Tibial artery (tissue), 4 donors: ENCODE measurements at regions not wholly inside any gene's neighbourhood (a gene's known extent, or its start where the extent isn't known, plus 50 kb on each side); places are given as distances from the start of the nearest gene placed in this dataset.

Experiments used
- DNase-seq, 2 donors: peaks; one replicate each; pipeline ENCODE4 v3.0.0-alpha.2; 2019
- H3K27ac ChIP-seq, 2 donors: fragments of 200-600 bp; sonication (generic) in 1 of 2; 1 replicate in 1 of 2; 2 replicates in 1 of 2; pipeline ENCODE4 v1.5.1; 2018 to 2019; ENCODE audit warnings: mild to moderate bottlenecking in 1 of 2
- H3K27me3 ChIP-seq, 2 donors: fragments of 200-600 bp; sonication (generic) in 1 of 2; one replicate each; pipeline versions ENCODE4 v1.5.1 to v1.6.0; 2016 to 2019
- H3K36me3 ChIP-seq, 3 donors: fragments of 200-600 bp; sonication (generic) in 2 of 3; one replicate each; pipeline ENCODE4 v1.5.1; 2016 to 2019; ENCODE audit warnings: mild to moderate bottlenecking in 2 of 3
- H3K4me1 ChIP-seq, 4 donors: fragments of 200-600 bp; sonication (generic) in 2 of 4; 1 replicate in 3 of 4; 2 replicates in 1 of 4; pipeline ENCODE4 v1.5.1; 2016 to 2019
- H3K4me3 ChIP-seq, 2 donors: fragments of 200-600 bp; sonication (generic) in 1 of 2; 1 replicate in 1 of 2; 2 replicates in 1 of 2; pipeline ENCODE4 v1.5.1; 2018 to 2019; ENCODE audit warnings: mild to moderate bottlenecking in 2 of 2
- H3K9me3 ChIP-seq, 3 donors: fragments of 200-600 bp; sonication (generic) in 1 of 3; one replicate each; pipeline ENCODE4 v1.5.1; 2016 to 2019
- CTCF ChIP-seq, 2 experiments: fragments of 200-600 bp in 1 of 2; fragments of 450-650 bp in 1 of 2; IDR thresholded peaks; one replicate each; pipeline ENCODE4 v1.5.1; 2017 to 2019; ENCODE audit warnings: antibody characterized with exemption in 2 of 2, mild to moderate bottlenecking in 1 of 2, moderate library complexity in 1 of 2
- intact Hi-C: fragments of 100-400 bp; cut with DNase I; formaldehyde crosslinking; loops from one replicate; pipeline ENCODE4 v1.15.0; 2023; ENCODE audit warnings: low total_unique reads

DNA sequence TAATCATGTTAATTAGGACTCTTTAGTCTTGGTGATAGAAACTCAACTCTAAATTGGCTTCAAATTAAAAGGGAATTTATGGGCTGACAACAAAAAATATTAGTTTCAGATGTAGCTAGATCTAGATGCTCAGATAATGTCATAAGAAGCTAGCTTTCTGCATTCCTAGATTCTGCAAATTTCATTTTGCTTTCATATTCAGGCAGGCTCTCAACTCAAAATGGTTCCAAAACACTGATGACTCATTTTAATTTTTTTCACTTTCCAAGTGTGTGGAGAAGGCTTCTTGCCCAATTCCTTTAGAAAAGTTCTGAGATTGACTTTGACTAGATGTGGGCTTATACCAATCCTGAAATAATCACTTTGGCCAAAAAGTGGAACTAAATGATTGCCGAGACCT is 236.7 kb upstream of the GOT2 start:
- intact Hi-C loops: no loop called here
- TF ChIP-seq CTCF (IDR thresholded peaks at IDR 0.05): no peak
- Histone ChIP-seq H3K27me3 (no peaks in the 10 kb centered on the region), H3K4me1 (peaks cover 0 to 5% (median 0%) of the 10 kb centered on the region in 4 donors), H3K36me3 (no peaks in the 10 kb centered on the region), H3K4me3 (no peak overlapping the region), H3K27ac (no peak overlapping the region), H3K9me3 (no peaks in the 10 kb centered on the region)
- no peak for DNase-seq

DNA sequence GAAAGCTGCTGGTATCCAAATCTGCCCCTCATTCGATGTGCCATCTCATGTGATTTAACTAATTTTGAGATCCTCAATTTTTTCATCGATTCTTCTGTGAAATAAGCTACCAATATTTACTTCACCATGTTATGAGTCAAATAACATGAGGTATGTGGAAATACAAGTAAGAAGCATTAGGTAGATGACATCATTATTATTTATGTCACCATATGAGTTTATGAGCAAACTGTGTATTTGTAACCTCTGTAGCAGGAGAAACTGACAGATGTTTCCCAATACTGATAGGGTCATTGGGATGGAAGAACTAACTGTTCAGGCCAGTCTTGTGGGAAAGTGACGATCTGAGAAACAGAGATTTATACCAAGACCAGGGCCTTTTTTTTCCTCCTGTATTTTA is 229.4 kb upstream of the GOT2 start:
- H3K4me3 ChIP-seq: no peak overlapping the region
- intact Hi-C loops: no loop called here
- H3K9me3 ChIP-seq: no peaks in the 10 kb centered on the region
- no peaks in the 10 kb centered on the region for H3K36me3 ChIP-seq
- no peaks in the 10 kb centered on the region for H3K27me3 ChIP-seq
- no peak overlapping the region for H3K27ac ChIP-seq
- TF ChIP-seq CTCF (IDR thresholded peaks at IDR 0.05): no peak
- no peaks in the 10 kb centered on the region for H3K4me1 ChIP-seq
- DNase-seq: no peak

DNA sequence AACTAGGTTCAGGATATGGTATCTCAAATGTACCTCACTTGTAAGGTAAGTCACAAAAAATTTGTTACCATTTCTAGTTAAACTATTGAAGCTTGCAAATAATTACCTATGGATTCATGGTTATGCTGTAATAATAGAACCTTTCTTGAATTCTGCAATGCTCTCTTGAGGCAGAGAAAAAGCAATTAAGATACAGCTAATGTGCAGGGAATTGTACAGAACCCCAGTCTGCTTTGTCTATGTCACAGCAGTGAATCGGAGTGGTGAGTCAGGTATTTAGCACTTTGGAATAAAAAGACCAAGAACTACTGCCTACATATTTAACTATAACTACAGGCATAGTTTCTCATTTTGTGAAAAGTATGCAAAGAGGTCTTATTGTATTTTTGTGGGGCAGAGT is 228.7 kb upstream of the GOT2 start:
- Histone ChIP-seq H3K9me3 (no peaks in the 10 kb centered on the region), H3K36me3 (no peaks in the 10 kb centered on the region), H3K4me1 (no peaks in the 10 kb centered on the region), H3K27me3 (no peaks in the 10 kb centered on the region), H3K4me3 (no peak overlapping the region), H3K27ac (no peak overlapping the region)
- no peak for TF ChIP-seq CTCF (IDR thresholded peaks at IDR 0.05)
- DNase-seq: no peak
- intact Hi-C loops: no loop called here

DNA sequence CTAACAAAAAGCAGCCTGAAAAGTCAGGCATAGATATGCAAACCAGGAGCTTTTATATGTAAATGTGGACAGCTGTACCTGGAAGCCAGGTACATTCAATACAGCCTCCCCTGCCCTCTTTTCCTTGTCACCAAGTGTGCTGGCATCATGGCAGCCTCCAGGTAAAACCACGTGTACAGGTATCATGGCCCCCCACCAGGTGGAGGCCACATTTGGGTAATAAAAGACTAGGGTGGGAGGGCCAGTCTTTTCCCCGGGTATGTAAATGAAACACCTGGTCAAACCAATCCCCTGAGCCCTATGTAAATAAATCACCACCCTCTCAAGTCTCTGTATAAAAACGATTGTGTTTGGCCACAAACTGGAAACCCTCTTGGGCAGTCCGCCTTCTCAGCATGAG is 226.4 kb upstream of the GOT2 start:
- no peak for DNase-seq
- no peaks in the 10 kb centered on the region for H3K9me3 ChIP-seq
- H3K4me3 ChIP-seq: no peak overlapping the region
- no peaks in the 10 kb centered on the region for H3K36me3 ChIP-seq
- H3K27me3 ChIP-seq: no peaks in the 10 kb centered on the region
- intact Hi-C loops: no loop called here
- no peak for TF ChIP-seq CTCF (IDR thresholded peaks at IDR 0.05)
- no peaks in the 10 kb centered on the region for H3K4me1 ChIP-seq
- H3K27ac ChIP-seq: no peak overlapping the region

GRCh38 chr16:58960034-58960433 is 225.9 kb upstream of the GOT2 start:
- TF ChIP-seq CTCF (IDR thresholded peaks at IDR 0.05): no peak

GRCh38 chr16:58958749-58959148 is 224.6 kb upstream of the GOT2 start:
- TF ChIP-seq CTCF (IDR thresholded peaks at IDR 0.05): no peak
- Histone ChIP-seq H3K27me3 (no peaks in the 10 kb centered on the region), H3K27ac (no peak overlapping the region), H3K9me3 (no peaks in the 10 kb centered on the region), H3K4me3 (no peak overlapping the region), H3K4me1 (no peaks in the 10 kb centered on the region), H3K36me3 (no peaks in the 10 kb centered on the region)
- DNase-seq: no peak
- intact Hi-C loops: no loop called here

More at GRCh38 chr16:58960034-58960433, 225.9 kb upstream of the GOT2 start:
- H3K9me3 ChIP-seq: no peaks in the 10 kb centered on the region
- no peaks in the 10 kb centered on the region for H3K27me3 ChIP-seq
- no peak for DNase-seq
- H3K27ac ChIP-seq: no peak overlapping the region
- intact Hi-C loops: no loop called here
- no peak overlapping the region for H3K4me3 ChIP-seq
- no peaks in the 10 kb centered on the region for H3K4me1 ChIP-seq
- H3K36me3 ChIP-seq: no peaks in the 10 kb centered on the region
